ENCODE measurements at regions not wholly inside any gene's neighbourhood (a gene's known extent, or its start where the extent isn't known, plus 50 kb on each side); places are given as distances from the start of the nearest gene placed in this dataset.
A peak's percentile ranks its signal among the peaks of the same experiment; 100 is the strongest.
"Not testable (repeated sequence)": the region's sequence is repeated elsewhere in the genome, so short reads cannot be mapped to it uniquely, and the experiment has no call there.

DNA sequence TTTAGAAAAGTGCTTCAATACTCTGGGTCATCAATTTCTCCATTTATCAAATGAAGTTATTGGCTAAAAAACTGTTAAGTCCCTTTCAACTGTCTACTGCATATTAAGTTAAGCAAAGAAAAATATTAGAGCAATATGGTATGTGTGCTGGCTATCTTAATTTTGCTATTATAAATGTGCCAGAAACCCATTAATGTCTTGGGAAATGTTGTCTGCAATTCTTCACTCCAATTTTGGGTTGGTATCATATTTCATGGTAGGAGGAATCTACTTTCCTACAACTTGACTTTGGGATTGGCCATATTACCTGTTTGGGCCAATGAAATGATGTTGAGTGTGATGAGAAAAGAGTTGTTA lies 1063.9 kb downstream of the PLA2G4A start:
- DNase-seq: no peak

DNA sequence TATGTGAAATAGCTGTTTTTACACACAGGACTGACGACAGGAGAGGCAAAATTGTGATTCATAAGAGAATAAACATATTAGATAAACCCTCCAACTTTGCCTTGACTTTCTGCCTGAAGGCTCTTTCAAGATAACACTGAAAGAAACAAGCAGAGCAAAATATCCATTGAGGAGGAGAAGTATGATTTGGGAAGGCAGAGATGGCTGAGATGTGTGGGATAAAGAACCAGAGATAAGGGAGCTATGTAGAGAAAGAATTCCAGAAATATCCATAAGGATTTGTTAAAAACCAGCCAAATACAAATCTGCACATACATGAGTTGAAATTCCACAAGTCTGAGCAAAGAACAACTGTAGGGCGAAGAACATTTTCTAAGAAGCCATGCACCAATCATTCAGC lies 1064.7 kb downstream of the PLA2G4A start:
- no peak for DNase-seq

DNA sequence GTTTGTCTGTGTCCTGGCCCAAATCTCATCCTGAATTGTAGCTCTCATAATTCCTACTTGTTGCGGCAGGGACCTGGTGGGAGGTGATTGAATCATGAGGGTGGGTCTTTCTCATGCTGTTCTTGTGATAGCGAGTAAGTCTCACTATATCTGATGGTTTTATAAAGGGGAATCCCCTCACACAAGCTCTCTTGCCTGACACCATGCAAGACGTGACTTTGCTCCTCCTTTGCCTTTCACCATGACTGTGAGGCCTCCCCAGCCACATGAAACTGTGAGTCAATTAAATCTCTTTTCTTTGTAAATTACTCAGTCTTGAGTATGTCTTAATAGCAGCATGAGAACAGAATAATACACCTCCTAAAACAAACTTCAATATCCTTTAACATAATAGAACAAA lies 1065.6 kb downstream of the PLA2G4A start:
- DNase-seq: no peak

DNA sequence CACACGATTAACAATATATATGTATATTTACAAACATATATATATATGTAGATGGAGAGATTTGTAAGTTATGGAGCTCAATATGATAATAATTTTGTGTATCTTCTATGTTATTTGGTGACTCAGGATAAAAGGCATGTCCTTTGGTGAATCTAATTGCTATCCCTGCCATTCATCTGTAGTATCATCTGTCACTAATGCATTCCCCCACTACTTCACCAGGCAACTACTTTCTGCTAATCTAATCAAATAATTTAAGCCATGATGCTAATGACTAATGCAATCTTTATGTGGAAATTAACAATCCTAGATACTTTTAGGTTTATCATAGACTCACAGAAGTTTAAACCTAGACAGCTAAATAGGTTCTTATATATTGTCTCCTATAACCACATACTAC lies 1074.5 kb downstream of the PLA2G4A start:
- no peak for DNase-seq

DNA sequence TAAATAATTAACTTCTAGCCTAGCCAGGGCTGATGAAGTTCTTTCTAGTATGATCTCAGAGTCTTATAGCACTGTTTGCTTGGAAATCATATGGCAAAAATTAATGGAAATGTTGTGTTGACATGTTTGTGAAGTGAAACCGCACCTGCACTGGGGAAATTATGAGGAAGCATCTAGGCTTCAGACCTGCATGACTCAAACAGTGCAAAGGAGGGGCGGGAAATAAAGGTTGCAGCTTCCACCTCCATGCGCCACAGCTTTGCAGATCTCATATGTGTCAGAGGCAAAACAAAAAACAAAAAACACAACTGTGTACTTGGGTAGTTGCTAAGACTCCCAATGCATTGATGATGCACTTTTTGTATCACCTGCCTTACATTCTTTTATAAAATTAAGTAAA lies 1080.6 kb downstream of the PLA2G4A start:
- no peak for DNase-seq

DNA sequence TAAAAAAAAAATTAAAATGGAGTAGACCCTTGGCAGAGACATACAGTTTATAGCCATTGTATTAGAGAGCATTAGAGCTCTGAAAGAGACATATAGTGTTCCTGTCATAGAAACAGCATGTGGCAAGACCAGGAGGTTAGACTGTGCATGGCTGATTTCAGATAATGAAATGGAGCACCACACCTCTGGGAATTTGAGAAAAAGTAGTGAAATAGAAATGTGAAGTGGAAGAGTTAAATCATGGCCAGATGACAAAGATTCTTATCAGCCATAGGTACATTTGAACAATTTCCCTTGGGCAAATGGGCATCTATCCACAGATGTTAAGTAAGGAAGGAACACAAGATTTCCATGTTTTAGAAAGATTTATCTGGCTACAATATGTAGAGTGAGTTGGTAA lies 1083.1 kb downstream of the PLA2G4A start:
- no peak for DNase-seq

DNA sequence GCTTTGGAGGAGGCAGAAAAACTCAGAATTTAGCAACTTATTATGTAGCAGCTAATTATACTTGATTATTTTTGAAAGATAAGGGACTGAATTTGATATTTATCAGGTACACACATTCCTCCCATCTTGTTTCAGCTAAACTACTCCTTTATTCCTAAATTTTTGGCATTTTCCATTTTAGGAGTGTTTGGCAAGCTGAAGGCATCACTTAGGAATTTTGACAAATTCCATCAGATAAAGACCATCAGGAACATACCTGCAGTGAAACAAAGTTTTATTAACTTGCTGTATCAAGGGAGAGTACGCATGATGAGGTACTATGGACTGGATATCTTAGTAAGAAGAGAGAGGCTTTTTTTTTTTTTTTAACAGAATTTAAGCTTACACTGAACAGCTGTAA lies 1092.2 kb downstream of the PLA2G4A start:
- no peak for DNase-seq

DNA sequence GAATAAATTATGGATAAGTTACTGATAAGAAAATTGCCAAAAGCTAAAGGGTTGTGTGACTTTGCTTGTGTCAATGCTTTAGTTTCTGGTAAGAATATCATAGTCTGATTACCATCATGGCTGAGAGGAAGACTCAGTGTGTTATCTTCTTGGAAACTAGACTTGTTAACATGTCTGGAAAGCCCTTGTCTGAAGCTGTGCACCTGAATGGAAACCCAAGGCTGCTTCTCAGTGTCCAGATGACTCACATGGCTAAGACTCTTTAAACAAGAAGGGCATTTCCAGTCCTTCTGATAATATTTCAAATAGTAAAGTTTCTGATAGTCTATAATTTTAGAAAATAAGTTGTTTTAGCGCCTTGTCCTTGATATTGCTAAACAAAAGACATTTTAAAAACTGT lies 1092.7 kb downstream of the PLA2G4A start:
- DNase-seq: no peak

DNA sequence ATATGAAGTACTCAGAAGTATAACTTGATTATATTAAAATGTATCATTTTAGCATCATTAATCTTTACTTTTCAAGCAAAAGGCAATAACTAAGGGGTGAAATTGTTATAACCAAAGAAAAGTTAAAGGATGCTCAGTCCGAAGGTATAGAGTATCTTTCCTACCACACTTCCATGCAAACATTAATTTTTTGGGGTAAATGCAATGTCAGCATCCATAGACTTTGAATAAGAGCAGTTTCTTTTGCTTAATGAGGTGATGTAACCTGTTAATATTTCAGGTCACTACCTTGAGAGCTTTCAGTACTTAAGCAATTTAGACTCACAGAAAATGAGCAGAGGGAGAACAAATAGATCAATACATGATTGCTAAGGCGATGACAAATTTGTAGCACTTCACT lies 1093.5 kb downstream of the PLA2G4A start:
- DNase-seq: no peak

DNA sequence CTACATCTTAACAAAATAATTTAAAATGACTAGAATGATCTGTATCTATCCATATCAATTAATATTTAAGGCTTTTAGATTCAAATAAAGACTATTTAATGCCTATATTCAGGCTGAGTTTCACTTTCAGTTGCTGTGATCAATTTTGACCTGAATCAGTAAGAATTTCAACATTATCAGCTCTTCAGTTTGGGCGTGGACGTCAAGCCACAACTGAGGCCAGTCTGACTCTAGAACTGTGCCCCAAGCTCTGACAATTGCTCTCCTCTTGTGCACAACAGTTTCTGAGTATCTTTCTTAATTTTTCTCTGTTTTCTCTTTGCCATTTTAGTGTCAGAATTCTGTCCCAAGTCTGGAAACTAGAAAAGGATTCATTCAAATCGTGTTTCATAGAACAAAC lies 1095.5 kb downstream of the PLA2G4A start:
- no peak for DNase-seq

DNA sequence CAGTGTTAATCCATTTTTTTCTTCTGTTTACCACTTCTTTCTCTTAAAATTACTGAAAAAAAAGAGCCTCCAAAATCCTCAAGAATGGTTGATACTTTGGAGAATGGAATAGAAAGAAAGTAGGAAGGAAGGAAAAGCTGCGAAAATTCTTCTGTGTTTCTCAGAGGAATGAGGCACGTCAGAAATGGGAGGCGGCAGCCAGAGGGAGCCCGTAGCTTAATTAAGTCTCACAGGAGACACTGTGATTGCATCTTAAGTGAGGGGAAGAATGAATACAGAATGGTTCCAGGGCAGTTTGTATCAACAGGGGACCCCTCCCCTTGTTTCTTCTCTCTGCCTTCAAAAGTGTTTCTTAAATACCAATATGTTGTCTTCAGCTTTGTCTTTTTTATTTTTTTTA lies 1099.5 kb downstream of the PLA2G4A start:
- DNase-seq: peak in 1 of 2 donors; percentile 22

DNA sequence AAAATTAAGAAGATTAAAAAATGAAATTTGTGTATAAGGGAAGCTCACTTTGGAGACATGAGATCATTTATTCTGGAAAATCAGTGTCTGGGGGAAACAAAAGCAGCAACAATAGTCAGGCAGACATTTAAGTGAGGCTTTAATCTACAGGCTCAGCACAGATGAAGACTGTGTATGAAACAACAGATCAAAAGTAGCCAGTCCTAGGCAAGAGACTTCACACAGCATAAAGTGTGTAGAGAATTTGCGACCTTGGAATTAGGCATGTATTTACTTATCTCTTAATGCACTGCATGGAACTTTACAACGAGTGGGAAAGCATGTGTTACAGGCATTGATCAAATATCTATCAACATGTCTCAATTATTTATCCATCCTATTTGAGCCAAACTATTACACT lies 1099.9 kb downstream of the PLA2G4A start:
- DNase-seq: no peak

DNA sequence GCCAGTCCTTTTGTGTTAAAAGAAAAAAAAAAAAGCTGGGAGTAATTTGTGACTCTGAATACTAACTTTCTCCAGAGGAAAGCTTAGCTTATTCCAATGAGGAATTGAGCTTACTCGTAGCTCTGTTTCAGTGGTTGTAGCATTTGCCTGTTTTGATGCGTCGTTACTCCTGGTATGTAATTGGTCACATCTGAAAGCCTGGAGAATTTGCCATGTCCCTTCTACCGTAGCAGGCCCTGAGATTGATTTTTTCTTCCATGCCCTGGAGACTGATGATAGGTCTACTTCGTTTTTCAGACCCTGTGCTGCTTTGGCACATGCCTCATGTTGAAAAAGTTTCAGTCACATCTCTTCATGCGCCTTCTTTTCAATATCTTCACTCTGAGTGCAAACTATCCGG lies 1103.0 kb downstream of the PLA2G4A start:
- no peak for DNase-seq

DNA sequence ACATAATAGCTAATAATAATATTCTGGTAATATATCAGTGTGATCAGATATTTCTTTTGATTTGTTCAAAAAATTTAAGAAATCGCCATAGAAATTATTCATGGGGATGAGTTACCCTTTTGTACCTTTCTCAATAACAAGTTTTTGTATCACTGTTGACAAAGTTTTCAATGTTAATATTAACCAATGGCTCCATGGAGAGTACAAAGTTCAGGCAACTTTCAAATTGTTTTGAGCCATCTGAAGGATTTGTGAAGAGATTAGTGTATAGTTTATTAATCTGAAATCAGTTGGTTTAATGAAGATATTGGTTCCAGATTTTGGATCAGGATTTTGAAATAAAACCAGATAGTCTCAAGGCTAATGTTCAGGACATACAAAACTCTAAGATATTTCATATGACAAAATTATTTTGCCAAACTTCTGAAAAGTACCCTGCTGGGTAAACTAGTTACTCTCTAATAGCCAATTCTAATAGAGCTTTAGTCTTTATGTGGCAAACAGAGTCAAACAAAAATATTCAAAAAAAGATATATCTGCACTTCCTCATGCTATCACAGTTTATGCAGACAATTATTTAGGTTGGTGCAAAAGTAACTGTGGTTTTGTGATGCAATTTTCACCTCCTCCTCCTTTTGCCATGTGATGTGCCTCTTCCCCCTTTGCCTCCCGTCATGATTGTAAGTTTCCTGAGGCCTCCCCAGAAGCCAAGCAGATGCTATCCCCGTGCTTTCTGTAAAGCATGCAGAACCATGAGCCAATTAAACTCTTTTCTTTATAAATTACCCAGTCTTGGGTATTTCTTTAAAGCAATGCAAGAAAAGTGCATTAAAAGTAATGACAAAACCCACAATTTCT lies 1105.0 kb downstream of the PLA2G4A start:
- DNase-seq: no peak

DNA sequence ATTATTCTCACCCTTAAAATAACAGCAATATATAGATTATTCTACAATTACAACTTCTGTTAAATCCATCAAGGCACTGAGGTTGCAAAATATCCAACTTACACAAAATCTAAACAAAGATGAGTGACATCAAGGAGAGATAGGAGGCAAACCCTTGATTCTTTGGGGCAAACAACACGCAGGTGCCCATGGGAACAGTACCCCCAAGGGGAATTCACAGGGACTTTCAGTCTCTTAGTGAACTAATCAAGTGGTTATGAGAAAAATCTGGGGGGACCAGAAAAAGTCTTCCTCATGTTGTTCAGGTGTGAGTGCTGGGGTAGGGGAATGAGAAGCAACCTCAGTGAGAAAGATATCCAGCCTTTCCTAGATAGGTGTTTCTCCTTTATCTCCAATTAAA lies 1107.9 kb downstream of the PLA2G4A start:
- DNase-seq: no peak

DNA sequence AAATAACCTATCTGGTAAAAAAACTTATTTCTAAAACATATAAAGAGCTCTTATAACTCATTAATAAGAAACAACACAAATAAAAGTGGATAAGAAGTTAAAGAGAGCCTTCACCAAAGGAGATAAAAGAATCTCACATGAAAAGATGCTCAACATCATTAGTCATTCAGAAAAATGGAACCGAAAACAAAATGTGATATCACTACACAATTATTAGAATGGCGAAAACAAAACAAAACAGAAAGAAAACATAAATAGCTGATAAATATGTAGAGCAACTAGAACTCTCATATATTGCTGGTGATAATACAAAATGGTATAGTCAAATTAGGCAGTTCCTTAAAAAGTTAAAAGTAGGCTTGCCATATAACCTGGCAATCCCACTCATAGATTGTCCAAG lies 1109.3 kb downstream of the PLA2G4A start:
- no peak for DNase-seq

DNA sequence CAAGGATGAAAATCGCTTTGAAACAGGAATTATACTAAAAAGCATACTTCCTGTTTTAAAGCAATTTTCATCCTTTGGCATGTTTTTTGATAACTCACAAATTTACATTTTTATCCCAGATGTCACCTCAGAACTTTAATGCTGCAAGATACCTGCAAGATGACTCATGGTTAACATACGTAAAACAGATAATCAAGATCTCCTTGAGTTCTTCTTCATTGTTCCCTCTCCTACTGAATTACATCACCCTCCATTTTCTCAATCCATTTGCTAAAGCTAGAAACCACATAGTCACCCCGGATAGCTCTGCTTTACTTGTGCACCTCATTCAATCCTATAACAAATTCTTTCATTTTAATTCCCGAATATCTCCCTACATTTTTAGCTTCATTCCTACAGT lies 1114.2 kb downstream of the PLA2G4A start:
- DNase-seq: no peak

DNA sequence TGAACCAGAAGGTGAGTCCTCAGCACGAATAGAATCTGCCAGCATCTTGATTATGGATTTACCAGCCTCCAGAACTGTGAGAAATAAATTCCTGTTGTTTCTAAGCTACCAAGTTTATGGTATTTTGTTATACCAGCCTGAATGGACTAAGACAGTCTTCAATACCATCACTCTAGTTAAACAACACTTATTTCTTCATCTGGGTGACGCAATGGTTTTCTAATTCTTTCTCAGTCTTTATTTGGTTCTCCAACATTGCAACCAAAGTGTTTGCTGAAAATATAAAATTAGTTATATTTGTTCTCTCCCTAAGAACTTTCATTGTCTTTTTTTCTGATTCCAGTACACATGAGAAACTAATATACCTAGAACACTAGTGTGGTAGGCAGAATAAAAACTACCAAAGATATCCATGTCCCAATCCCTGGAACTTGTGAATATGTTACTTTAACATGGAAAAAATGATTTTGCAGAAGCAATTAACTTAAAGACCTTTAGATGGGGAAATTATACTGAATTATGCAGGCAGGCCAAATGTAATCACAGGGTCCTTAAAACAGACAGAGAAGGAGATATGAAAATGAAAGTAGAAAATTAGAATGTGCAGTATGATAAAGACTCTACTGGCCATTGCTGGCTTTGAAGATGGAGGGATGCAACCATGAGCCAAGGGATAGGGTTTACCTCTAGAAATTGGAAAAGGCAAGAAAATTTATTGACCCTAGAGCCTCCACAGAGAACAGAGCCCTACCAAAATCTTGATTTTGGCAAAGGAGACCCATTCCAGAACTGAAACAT lies 1115.1 kb downstream of the PLA2G4A start:
- no peak for DNase-seq

DNA sequence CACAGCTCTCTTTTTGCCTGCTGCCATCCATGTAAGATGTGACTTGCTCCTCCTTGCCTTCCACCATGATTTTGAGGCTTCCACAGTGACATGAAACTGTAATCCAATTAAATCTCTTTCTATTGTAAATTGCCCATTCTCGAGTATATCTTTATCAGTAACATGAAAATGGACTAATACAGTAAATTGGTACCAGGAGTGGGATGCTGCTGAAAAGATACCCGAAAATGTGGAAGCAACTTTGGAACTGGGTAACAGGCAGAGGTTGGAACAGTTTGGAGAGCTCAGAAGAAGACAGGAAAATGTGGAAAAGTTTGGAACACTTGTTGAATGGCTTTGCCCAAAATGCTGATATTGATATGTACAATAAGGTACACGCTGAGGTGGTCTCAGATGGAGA lies 1117.9 kb downstream of the PLA2G4A start:
- not testable (repeated sequence) for DNase-seq

DNA sequence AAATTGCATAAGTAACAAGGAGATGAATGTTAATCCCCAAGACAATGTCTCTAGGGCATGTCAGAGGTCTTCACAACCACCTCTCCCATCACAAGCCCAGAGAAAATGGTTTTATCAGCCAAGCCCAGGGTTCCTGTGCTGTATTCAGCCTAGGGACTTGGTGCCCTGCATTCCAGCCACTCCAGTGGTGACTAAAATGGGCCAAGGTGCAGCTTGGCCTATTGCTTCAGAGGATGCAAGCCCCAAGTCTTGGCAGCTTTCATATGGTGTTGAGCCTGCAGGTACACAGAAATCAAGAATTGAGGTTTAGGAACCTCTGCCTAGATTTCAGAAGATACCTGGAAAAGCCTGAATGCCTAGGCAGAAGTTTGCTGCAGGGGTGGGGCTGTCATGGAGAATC lies 1118.6 kb downstream of the PLA2G4A start:
- no peak for DNase-seq

DNA sequence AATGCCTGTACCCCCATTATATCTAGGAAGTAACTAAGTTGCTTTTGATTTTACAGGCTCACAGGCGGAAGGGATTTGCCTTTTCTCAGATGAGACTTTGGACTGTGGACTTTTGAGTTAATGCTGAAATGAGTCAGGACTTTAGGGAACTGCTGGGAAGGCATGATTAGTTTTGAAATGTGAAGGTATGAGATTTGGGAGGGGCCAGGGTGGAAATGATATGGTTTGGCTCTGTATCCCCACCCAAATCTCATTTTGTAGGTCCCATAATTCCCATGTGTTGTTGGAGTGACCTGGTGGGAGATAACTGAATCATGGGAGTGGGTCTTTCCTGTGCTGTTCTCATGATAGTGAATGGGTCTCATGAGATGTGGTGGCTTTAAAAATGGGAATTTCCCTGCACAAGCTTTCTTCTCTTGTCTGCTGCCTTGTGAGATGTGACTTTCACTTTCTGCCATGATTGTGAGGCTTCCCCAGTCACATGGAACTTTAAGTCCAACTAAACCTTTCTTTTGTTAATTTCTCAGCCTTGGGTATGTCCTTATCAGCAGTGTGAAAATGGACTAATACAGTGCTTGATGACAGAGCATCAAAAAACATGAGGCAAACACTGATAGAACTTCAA lies 1119.5 kb downstream of the PLA2G4A start:
- DNase-seq: no peak

DNA sequence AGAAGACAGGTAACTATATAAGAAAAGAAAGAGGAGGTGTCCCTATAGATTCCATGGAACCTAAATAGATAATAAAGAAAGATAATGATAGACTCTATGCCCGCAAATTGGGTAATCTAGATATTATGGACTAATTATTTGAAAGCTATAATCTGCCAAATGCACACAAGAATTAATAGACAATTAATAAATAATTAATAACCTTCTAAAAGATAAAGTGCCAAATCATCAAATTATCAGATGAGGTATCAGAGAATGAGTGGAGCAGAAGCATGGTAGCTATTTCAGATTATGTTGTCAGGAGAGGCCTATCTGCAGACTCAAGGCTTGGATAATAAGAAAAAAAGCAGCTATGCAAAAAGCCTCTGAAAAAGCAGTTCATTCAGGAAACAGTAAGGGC lies 1120.8 kb downstream of the PLA2G4A start:
- no peak for DNase-seq

DNA sequence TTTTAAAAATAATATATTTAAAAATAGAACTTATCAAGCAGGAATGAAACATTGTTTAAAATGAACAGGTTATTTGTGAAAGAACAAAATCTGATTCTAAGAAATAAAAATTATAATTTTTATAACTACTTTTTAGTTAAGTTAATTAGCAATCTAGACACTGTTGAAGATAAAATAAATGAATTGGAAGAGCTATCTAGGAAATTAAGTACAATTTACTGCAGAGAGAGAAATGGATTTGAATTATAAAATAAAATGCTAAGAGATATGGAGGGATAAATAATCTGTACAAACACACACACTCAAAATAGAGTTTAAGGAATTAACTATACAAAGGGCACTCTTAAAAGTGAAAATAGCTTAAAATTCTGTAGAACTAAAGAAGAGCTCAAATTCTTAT lies 1123.1 kb downstream of the PLA2G4A start:
- no peak for DNase-seq

Measured in right lung (tissue), 2 donors.